Stimulated activated CD4-positive, alpha-beta T cell treated with anti-CD3 and anti-CD28 coated beads, Interleukin-2, amount 100 ng/mL, for 48 hours (primary cell): ENCODE measurements at regions not wholly inside any gene's neighbourhood (a gene's known extent, or its start where the extent isn't known, plus 50 kb on each side); places are given as distances from the start of the nearest gene placed in this dataset.
"Not testable (repeated sequence)": the region's sequence is repeated elsewhere in the genome, so short reads cannot be mapped to it uniquely, and the experiment has no call there.

Experiments used
- DNase-seq, 2 donors: peaks; one replicate each; pipeline ENCODE4 v3.0.0-alpha.2; 2020

DNA sequence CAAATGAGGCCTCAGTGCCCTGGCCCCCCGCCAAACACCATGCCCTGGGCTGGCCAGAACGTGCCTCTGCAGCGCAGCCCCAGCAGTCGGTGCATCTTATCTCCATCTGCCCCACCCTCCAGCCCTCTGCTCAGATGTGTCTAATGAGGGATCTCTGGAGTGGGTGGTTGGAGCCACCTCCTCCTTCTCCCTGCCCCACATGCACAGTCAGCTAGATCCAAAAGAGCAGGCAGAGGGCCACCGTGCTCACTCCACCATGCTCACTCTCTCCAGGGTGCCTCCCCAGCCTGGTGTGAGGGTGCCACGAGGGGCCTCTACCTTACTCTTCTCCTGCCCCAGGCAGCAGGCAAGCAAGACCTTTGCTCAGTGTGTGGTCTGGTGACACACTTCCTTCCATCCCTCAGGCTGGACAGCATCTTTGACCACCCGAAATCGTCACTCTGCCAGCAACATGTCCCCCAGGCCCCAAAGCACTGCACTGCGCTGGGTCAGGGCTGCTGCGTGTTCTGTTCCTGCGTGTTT, 266.1 kb upstream of the HDAC4 start:
- DNase-seq, result no peak

DNA sequence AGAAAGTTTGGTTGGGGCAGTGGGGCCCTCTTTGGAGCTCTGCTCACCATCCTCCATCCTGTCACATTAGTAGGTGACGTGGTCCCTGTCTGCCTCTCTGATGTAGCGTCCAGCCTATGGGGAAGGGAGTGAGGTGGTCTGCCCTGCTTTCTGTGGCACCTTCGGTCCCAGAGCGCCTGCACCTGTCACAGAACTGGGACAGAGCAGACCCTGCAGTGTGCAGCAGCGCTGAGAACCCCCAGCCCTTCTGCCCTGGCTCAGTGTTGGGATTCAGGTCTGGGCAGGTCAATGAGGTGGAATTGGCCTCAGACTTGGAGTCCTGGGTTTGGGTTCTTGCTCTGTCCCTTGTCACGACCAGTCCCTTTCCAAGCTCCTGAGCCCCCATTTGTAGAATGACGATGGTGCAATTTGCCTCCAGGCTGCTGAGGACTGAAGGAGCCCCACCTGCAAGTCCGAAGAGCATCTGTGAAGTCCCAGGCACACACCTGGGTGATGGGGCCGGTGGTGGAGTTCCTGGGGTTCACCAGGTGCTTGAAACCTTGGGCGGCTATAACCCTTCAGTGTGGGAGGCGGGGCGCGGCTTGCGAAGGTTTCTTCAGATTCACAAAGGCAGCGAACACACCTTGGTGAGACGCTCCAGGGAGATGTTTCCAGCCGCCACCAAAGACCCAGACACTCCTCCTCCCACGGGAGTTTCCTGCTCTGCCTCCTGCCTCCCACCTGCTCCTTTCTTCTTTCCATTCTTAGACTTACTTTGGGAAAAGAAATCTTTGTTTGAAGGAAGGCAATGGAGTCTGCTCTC, 265.4 kb upstream of the HDAC4 start:
- no peak for DNase-seq

DNA sequence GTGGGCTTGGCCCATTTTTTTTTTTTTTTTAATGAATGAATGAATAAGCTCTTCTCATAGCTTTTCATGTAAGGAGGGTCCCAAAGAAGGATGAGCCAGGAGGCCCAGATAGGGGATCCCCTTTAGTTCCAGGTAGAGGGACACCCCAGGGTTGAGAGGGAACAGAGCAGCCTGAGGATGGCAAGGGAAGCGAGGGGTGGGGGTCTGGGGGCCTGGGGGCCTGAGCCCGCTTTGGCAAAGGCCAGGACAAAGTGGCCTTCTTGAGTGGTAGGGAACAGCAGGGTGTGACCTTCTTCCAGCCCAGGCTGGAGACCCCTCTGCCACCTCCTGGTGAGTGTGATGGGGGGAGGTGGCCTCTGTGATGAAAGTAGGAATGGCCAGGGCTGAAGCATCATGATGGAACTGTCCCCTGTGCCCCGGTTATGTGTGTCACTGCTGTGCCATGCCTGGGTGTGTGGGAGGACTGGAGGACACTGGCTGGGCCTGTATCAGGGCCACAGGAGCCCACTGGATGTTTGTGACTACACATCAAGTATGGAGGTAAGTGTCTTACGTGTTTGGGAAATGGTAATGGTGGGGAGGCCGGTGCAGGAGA, 263.5 kb upstream of the HDAC4 start:
- DNase-seq, result no peak

DNA sequence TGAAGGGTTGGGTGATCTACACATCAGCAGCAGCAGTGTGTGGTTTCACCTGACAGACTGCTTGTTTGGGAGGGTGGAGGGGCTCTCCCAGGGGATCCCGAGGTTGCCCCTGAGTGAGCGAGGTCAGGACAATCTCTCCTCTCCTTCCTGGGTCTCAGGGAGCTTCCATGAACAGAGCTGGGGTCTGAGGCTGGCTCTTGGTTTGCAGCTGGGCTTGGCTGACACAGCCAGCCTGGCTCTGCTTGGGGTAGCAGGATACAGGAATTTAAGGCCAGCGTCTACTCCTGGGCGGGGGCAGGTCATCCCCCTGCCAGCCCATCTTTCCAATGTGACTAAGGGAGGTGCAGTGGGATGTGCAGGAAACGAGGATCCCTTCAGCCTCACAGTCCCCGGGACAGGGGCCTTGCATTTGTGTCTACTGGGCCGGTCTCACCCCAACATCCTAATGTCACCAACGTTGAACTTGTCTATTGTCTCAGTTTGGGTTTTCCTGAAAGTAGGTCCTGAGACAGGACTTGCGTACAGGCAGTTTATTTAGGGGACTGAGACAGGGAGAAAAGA, 262.6 kb upstream of the HDAC4 start:
- no peak for DNase-seq

DNA sequence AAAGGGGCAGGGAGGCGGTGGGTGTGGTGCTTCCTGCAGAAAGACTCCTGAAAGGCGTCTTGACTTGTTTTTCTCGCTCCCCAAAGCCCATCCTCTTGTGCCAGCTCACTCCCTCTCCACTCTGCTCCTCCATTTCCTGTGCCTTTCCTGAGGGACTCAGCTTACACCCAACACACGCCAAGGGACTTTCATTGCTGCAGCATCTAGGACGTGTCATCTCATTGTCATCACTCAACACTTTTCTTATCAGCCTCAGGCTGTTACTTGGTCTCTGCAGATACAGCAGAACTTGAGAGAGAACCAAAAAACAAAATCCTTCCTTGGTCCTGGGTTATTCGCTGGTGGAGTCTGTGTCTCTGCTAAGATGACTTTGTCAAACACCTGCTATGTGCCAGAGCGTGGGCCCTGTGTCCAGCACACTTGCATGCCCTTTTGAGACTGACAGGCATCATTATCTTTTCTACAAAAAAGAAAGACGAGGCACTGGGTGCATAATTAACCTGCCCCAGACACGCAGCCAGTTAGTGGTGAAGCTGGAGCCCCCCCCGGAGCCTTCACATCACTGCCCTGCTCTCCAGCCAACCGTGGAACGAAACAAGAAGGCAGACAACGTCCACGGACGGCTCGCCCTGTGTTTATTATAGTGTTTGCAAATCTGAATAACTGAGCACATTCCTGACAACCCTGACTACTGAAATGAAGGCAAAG, 261.7 kb upstream of the HDAC4 start:
- DNase-seq, result no peak

DNA sequence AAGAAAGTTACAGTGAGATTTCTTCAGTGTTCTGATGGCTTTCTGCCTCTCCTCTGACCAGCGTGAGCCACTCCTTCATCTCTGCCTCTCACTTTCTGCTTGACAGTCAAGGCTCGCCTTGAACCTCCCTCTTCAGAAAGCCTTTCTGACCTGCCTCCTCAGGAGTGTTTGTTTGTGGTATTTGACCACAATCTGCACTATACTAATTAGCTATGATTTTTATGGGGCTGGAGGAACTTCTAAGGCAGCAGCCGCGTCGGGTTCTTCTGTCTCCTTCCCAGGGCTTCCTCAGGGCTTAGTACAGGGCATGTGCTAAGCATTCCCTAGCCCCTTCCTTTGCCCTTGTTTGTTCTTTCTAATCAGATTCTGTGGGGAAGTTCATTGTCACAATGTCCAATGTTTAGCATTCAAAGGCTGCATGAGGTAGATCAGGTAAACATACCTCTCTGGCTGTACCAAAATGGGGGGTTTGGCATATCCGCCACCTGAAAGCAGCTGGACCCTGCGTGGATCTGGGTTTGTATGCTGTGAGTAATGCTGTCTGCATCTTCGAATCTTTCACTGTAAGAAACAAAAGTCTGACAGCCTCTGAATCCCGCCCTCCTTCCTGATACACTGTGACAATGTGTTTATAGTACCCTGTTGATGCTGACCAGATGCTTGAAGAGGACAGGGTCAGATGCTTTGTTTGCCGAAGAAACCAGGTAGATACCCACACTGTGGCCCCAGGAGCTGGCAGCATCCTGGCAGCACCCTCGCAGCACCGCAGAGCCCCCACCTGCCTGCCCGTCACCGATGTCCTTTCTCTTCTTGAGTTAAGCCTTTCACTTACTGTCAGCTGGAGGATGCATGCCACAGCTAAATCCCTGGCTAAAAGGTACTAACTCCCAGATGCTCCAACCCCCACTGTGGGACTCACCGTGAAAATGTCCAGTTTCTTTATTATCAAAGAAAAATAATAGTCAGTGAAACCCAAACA, 260.8 kb upstream of the HDAC4 start:
- DNase-seq, result no peak

DNA sequence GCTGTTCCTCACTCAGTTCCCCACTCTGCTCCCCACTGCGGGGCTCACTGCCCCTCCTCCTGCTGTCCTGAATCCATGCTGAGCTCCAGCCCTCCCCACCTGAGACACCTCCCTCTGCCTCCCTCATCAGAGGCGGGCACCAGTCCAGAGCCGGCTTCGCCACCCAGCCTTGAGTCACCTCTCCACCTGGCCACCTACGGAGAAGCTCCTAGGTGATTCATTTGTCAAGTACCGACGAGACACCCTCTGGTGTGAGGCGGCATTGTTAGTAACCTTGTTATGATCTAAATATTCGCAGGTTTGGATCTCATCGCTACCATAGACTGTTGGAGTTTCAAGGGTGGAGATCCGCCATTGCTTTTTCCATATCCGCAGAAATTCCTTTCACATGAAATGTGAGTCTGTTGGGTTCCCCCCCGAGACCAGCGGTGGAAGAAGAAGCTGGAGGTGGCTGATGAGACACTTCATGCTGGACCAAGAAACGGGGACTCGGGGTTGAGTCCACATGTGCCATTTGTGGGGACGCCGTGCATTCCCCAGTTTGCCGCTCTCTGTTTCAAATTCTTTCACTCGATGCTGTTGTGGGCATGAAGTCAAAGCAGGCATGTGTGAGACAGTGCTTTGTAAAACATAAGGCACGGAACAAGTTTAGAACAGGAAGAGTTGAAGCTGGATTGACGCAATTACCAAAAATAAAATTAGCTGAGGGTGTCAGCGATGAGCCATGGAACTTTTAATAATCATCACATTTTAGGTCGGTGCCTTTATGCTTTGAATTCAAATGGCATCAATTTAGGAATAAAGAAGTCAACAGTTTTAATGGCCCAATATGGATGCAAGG, 259.8 kb upstream of the HDAC4 start:
- DNase-seq, result no peak

DNA sequence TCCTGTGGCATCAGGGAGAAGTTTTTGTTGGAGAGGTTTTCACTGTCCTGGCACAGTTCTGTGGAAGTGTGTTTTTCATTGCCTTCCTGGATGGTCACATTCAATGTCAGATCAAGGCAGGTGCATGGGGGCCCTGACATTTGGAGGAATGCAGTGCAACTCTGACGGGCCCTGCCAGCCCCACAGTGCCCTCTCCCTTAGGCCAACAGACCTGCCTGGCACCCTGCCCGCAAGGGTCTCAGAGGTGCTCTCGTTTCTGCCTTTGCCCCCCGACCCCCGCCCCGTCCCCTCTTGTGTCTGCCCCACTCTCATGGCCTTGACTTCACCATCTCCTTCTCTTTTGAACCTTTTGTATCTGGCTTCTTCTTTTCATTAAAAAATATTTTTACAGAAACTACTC, 257.2 kb upstream of the HDAC4 start:
- no peak for DNase-seq

DNA sequence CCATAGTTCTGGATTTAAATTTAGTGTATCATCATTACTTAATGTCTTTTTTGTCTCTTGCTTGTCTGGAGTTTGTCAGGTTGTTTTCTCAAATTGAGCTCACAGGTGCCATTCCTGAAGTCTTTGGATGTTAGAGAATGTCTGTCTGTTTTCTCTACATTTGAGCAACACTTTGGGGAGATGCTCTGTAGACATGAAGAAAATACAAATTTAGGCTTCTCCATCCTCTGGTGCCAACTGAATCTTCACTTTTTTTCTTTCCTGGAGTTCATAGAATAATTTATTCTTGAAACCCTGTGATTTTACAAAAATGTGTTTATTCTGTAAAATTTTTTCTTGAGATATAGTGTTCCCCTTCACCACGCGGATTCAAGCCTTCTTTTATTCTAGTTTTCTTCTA, 256.4 kb upstream of the HDAC4 start:
- no peak for DNase-seq

DNA sequence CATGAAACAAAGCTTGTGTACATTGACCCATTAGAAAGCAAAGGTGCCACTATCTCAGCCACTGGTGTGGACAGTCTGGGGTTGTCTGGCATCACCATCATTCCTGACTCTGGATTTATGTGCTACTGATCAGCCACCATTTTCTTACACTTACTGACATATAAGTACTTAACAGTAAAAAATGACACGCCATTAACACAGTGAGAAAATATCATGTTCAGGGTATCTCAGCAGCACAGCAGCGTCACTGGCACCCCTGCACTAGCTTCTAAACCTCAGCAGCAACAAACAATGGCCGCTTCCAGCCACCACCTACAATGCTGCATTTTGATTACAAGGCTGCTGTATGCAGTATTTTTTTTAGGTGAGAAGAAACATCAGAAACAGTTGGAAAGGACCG, 253.4 kb upstream of the HDAC4 start:
- no peak for DNase-seq

DNA sequence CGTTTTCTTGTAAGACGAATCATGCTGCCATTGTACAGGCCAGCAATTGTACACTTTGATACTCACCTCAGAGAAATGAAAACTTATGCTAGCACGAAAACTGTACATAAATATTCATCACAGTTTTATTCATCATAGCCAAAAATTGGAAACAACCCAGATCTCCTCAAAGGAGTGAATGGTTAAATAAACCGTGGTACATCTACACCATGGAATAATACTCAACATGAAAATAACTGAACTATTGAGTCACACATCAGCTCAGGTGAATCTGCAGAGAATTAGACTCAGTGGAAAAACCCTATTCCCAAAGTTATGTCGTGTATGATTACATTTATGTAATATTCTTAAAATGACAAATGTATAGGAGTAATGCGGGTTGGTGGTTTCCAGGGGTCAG, 251.0 kb upstream of the HDAC4 start:
- no peak for DNase-seq

DNA sequence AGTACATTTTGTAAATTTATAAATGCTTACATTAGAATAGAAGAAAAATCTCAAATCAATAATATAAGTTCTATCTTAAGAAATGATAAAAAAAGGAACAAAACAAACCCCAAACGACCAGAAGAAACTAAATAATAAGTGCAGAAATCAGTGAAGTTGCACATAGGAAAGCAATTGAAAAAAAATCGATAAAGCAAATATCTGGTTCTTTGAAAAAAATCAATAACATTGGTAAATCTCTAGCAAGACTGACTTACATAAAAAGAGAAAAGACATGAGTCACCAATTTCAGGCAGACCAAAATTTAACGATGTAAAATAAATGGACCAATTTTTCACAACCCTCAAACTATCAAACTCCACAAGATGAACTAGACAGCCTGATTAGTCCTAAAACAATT, 249.9 kb upstream of the HDAC4 start:
- DNase-seq, result no peak

DNA sequence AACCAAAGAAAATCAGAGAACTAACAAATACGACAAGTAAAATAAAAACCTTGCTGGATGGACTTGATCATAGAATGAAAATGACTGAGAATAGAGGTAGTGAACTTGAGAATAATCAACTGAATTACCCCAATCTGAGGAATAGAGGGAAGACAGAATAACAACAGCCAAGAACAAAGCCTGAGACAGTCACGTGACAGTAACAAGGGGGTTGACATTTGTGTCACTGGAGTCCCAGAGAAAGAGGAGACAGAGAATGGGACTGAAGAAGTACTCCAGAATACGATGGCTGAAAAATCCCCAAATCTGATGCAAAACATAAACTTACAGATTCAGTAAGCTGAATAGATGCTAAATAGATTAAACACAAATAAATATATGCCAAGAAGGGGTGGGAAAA, 248.5 kb upstream of the HDAC4 start:
- DNase-seq, result no peak

DNA sequence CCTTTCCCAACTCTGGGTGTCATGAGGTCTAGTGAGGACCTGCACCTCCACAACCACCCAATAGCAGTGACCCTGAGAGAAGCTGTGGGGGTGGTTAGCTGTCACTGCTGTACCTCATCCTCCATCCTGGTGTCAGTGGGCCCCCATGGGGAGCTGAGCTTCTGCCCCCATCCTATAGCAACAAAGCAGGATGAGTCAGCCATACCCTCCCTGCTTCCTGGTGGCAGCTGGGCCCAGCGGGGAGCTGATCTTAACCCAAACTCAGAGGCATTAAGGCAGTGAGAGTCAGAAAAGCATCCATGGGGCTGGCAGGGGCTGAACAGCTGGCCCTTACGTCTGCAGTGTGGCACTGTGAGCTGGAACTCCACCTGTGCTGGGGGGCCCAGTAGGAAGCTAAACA, 247.8 kb upstream of the HDAC4 start:
- DNase-seq, result no peak

DNA sequence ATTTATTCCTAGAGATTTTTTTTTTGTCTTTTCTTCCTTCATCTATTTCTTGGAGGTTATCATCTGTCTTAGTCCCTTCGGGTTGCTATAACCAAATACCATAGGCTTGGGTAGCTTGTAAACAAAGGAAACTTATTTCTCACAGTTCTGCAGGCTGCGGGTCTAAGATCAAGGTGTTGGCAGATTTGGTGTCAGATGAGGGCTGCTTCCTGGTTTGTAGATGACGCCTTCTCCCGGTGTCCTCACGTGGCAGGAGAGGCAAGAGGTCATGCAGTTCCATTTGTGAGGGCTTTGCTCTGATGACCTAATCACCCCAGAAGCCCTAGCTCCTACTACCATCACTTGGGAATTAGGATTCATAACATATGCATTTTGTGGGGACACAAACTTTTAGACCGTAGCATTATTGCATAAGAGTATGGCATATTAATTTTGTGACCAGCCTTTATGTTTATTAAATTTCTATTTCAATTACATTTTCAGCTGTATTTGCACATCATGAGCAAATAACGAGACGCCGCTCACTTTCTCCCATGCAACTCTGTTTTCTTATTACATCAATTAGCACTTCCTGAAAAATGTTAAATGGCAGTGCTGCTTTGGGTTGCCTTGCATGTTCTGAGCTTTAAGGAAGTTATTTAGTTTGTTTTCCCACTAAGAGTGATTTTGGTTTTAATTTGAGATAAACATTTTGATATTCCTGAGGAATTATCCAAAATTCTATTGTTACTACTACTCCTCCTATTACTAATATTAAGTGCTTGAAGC, 246.4 kb upstream of the HDAC4 start:
- no peak for DNase-seq

DNA sequence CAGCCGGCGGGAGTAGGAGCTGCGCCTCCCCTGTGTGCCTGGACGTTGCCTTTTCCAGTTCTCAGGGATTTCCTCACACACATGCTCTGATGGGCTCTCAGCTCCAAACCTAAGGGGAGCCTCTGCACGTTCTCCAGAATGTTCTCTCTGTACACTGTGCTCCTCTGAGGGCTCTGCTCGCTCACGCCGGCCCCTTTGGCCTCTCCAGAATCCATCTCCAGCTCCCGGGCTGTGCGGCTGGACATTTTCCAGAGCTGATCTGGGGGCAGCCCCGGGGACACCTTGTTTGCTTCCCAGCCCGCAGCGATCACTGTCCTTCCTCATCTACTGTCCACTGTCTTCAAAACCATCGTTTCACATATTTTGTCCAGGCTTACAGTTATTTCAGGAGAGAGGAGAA, 245.4 kb upstream of the HDAC4 start:
- no peak for DNase-seq

DNA sequence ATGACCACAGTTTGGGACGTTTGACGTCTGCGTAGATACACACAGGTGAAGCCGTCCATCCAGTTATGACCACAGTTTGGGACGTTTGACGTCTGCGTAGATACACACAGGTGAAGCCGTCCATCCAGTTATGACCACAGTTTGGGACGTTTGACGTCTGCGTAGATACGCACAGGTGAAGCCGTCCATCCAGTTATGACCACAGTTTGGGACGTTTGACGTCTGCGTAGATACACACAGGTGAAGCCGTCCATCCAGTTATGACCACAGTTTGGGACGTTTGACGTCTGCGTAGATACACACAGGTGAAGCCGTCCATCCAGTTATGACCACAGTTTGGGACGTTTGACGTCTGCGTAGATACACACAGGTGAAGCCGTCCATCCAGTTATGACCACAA, 243.8 kb upstream of the HDAC4 start:
- DNase-seq, result not testable (repeated sequence)

DNA sequence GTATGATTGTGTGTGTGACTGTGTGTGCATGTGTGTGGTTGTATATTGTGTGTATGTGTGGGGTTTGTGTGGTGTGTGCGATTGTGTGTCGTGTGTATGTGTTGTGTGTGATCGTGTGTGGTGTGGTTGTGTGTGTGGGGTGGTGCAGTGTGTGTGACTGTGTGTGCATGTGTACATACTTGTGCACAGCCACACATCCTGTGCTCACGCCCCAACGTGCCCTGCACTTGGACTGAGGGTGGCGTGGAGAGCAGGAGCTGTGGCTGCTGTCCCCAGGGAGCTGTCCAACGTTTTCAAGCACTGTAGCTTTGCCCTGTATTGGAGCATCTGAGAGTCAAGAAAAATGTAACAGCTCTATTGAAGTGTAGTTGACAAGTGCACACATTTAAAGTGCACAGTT, 243.2 kb upstream of the HDAC4 start:
- no peak for DNase-seq

DNA sequence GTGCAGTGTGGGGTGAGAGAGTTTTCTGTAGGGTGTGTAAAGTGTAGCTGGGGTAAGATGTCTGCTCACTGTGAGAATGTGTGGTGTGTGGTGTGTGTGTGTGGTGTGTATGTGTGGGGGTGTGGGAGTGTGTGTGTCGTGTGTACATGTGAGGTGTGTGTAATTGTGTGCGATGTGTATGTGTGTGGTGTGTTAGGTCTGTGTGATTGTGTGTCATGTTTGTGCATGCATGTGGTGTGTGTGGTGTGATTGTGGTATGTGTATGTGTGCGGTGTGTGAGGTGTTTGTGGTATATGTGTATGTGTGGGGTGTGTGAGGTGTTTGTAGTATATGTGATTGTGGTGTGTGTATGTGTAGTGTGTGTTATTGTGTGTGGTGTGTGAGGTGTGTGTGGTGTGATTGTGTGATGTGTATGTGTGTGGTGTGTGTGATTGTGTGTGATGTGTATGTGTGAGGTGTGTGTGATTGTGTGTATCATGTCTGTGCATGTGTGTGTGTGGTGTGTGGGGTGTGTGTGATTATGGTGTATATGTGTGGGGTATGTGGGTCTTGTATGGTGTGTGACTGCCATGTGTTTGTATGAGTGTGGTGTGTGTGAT, 241.7 kb upstream of the HDAC4 start:
- no peak for DNase-seq

DNA sequence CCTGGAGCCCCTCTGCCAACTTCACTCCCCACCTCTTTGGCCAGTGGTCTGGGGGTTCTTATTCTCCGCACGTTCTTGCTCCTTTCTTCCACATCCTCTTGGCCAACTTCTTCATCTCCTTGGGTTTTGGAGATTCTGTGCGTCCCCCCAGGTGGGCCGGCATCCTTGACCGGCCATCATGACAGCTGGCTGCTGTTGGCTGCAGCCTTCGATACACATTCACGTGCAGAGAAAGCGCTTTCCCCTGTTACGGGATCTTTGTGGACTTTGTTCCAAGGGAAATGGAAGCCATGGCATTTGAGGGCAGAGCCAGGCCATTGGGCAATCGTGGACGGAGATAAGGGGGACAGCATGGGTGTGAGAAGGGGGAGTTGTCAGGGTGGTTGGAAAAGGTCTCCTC, 241.1 kb upstream of the HDAC4 start:
- not testable (repeated sequence) for DNase-seq
